GM23248 (cell line): ENCODE measurements at regions not wholly inside any gene's neighbourhood (a gene's known extent, or its start where the extent isn't known, plus 50 kb on each side); places are given as distances from the start of the nearest gene placed in this dataset.

Experiments
- DNase-seq: peaks from one replicate; pipeline ENCODE4 v3.0.0-alpha.2; 2015
- H2AFZ ChIP-seq: fragments of 200-600 bp; sonication (generic); 2 replicates; pipeline ENCODE4 v1.6.1; 2016; ENCODE audit warnings: antibody characterized with exemption
- H3F3A ChIP-seq: fragments of 200-600 bp; sonication (generic); 2 replicates; pipeline ENCODE4 v1.6.1; 2016; ENCODE audit warnings: mild to moderate bottlenecking, antibody characterized with exemption, mixed run types; ENCODE audit not compliant: insufficient read depth
- H3K27ac ChIP-seq: fragments of 200-600 bp; sonication (generic); 2 replicates; pipeline ENCODE4 v1.5.1; 2016; ENCODE audit warnings: mild to moderate bottlenecking
- H3K27me3 ChIP-seq: fragments of 200-600 bp; sonication (generic); replicated peaks from 2 replicates; pipeline ENCODE4 v1.6.1; 2016; ENCODE audit warnings: mild to moderate bottlenecking; ENCODE audit not compliant: insufficient read depth
- H3K36me3 ChIP-seq: fragments of 200-600 bp; sonication (generic); 2 replicates; pipeline ENCODE4 v1.6.1; 2016; ENCODE audit warnings: low read depth, mild to moderate bottlenecking
- H3K4me1 ChIP-seq: fragments of 200-600 bp; sonication (generic); 2 replicates; pipeline ENCODE4 v1.6.1; 2016; ENCODE audit warnings: mild to moderate bottlenecking; ENCODE audit not compliant: insufficient read depth
- H3K4me2 ChIP-seq: fragments of 200-600 bp; sonication (generic); one replicate; pipeline ENCODE4 v1.6.1; 2016; ENCODE audit warnings: mild to moderate bottlenecking; ENCODE audit not compliant: unreplicated experiment
- H3K4me3 ChIP-seq: fragments of 200-600 bp; sonication (generic); 2 replicates; pipeline ENCODE4 v1.5.1; 2016; ENCODE audit warnings: mild to moderate bottlenecking
- H3K79me2 ChIP-seq: fragments of 200-600 bp; sonication (generic); 2 replicates; pipeline ENCODE4 v1.6.1; 2016; ENCODE audit warnings: mild to moderate bottlenecking; ENCODE audit not compliant: insufficient read depth
- H3K9ac ChIP-seq: fragments of 200-600 bp; sonication (generic); 2 replicates; pipeline ENCODE4 v1.6.1; 2016; ENCODE audit warnings: mild to moderate bottlenecking
- H3K9me2 ChIP-seq: fragments of 200-600 bp; sonication (generic); 2 replicates; pipeline ENCODE4 v1.6.1; 2016; ENCODE audit warnings: mixed run types, mild to moderate bottlenecking, moderate library complexity; ENCODE audit not compliant: insufficient read depth
- H3K9me3 ChIP-seq: fragments of 200-600 bp; sonication (generic); one replicate; pipeline ENCODE4 v1.6.1; 2017; ENCODE audit warnings: low read depth
- H4K20me1 ChIP-seq: fragments of 200-600 bp; sonication (generic); 2 replicates; pipeline ENCODE4 v1.6.0; 2016; ENCODE audit not compliant: insufficient read depth
- EZH2 ChIP-seq: fragments of 200-600 bp; sonication (generic); IDR thresholded peaks from 2 replicates; pipeline ENCODE4 v1.6.1; 2018; ENCODE audit warnings: antibody characterized with exemption, mild to moderate bottlenecking; ENCODE audit not compliant: insufficient read depth, poor library complexity, severe bottlenecking
- EZH2phosphoT487 ChIP-seq: fragments of 200-600 bp; sonication (generic); IDR thresholded peaks from 2 replicates; pipeline ENCODE4 v1.6.1; 2018; ENCODE audit warnings: antibody characterized with exemption, moderate library complexity, mild to moderate bottlenecking, low read depth; ENCODE audit not compliant: insufficient read depth
- WGBS, 2 experiments: methylation state at CpG; one replicate each; pipeline ENCODE4 v1.1.6; 2015 to 2017; ENCODE audit warnings: low lambda C conversion rate in 2 of 2, low coverage in 1 of 2; ENCODE audit errors: missing lambda C conversion rate in 2 of 2; 5-methylcytosine and 5-hydroxymethylcytosine counted together
- in situ Hi-C: fragments of 300-500 bp; cut with MboI; formaldehyde crosslinking; loops from 2 replicates; pipeline ENCODE4 v1.15.0; 2020

DNA sequence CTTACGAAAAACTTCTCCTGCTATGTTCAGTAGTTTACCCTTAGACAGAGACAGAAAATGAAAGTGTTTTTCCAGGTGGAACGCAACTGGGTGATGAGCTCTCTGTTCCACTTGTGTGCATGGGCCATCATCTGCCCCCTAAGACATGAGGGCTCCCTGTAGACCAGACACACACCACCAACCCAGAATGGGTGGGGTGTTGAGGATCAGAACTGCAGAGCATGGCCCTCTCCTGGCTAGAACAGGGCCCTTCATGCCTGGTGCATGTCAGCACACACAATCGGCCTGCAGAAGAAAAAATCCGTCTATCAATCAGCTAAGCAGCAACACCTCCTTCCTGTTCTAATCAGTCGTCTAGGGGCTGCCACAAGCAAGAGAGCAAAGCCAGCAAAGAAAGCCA is 186.2 kb upstream of the INHBA start:
- no peaks in the 10 kb centered on the region for H3K9me2 ChIP-seq
- no peak overlapping the region for H2AFZ ChIP-seq
- H3K79me2 ChIP-seq: no peaks in the 10 kb centered on the region
- H3K9me3 ChIP-seq: no peaks in the 10 kb centered on the region
- peaks cover 51% of the 10 kb centered on the region for H3K4me1 ChIP-seq
- DNase-seq: no peak
- no peaks in the 10 kb centered on the region for H3K36me3 ChIP-seq
- 95 to 97% methylated on average over 5 of the region's 5 CpGs for WGBS, 2 experiments
- H3F3A ChIP-seq: peaks cover 27% of the 10 kb centered on the region
- in situ Hi-C loops: no loop called here
- H4K20me1 ChIP-seq: no peaks in the 10 kb centered on the region
- H3K9ac ChIP-seq: no peak overlapping the region
- H3K27ac ChIP-seq: no peak overlapping the region
- no peak overlapping the region for H3K4me3 ChIP-seq
- H3K27me3 ChIP-seq: no peaks in the 10 kb centered on the region
- TF ChIP-seq EZH2 (no peak), EZH2phosphoT487 (no peak)
- no peak overlapping the region for H3K4me2 ChIP-seq

DNA sequence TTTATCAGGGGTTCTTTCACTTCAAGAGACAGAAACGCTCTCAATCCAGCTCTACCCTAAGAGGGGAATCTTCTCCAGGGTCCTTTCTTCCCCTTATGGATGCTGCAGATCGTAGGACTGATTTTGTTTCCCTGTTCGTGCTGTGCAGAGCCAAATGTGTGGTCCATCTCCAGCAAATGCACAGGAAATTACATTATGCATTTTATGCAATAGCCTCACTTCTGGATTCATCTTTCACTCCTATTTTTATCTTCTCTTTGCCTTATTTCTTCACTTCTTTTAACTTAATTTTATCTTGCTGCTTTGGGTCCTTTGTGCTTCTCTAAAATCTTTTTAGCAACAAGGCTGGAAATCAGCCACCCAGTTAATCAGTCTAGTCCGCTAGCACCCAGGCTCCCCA is 184.5 kb upstream of the INHBA start:
- H3K9me2 ChIP-seq: no peaks in the 10 kb centered on the region
- peak overlapping the region; percentile 77 for H3K9ac ChIP-seq
- H2AFZ ChIP-seq: peak overlapping the region; percentile 30; the same call in 1 of the 2 replicates
- in situ Hi-C loops: no loop called here
- 92 to 94% methylated on average over 4 of the region's 4 CpGs for WGBS, 2 experiments
- H3K4me1 ChIP-seq: peaks cover 52% of the 10 kb centered on the region
- H3K4me2 ChIP-seq: peak overlapping the region; percentile 58
- H4K20me1 ChIP-seq: no peaks in the 10 kb centered on the region
- DNase-seq: peak; percentile 15
- H3K27me3 ChIP-seq: no peaks in the 10 kb centered on the region
- H3K4me3 ChIP-seq: no peak overlapping the region
- no peaks in the 10 kb centered on the region for H3K9me3 ChIP-seq
- no peaks in the 10 kb centered on the region for H3K36me3 ChIP-seq
- peak overlapping the region; percentile 91 for H3K27ac ChIP-seq
- TF ChIP-seq EZH2phosphoT487: no peak
- no peak for TF ChIP-seq EZH2
- peaks cover 33% of the 10 kb centered on the region for H3F3A ChIP-seq
- H3K79me2 ChIP-seq: no peaks in the 10 kb centered on the region

DNA sequence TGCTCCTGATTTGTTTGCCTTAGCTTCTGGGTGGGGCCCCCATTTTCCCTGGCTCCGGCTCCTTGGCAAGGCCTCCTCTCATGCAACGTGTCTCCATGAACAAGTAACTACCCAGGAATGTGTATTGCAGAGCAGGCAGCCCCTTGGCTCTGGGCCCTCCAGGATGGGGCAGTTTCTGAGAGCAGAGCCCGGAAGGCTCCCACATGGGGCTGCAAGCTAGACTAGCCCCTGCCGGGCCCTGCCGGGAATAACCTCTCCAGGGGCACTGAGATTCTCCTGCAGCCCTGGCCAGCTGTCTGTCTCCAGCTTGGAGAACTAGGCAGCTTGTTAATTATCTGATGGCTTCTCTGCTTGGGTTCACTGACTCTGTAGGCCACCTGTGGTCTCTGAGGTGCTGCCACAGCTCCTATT is 184.0 kb upstream of the INHBA start:
- Histone ChIP-seq H3K9me3 (no peaks in the 10 kb centered on the region), H3K36me3 (no peaks in the 10 kb centered on the region), H3K79me2 (no peaks in the 10 kb centered on the region), H3K4me2 (peak overlapping the region; percentile 58), H3K27ac (peak overlapping the region; percentile 91), H3K9ac (peak overlapping the region; percentile 77), H3K9me2 (no peaks in the 10 kb centered on the region), H4K20me1 (no peaks in the 10 kb centered on the region), H3K27me3 (no peaks in the 10 kb centered on the region), H3K4me3 (peak overlapping the region; percentile 39), H3F3A (peaks cover 33% of the 10 kb centered on the region), H3K4me1 (peaks cover 52% of the 10 kb centered on the region), H2AFZ (peak overlapping the region; percentile 30)
- in situ Hi-C loops: no loop called here
- TF ChIP-seq EZH2phosphoT487 (no peak), EZH2 (no peak)
- WGBS, 2 experiments: 0% methylated on average over 5 of the region's 5 CpGs
- peak; percentile 98 for DNase-seq

DNA sequence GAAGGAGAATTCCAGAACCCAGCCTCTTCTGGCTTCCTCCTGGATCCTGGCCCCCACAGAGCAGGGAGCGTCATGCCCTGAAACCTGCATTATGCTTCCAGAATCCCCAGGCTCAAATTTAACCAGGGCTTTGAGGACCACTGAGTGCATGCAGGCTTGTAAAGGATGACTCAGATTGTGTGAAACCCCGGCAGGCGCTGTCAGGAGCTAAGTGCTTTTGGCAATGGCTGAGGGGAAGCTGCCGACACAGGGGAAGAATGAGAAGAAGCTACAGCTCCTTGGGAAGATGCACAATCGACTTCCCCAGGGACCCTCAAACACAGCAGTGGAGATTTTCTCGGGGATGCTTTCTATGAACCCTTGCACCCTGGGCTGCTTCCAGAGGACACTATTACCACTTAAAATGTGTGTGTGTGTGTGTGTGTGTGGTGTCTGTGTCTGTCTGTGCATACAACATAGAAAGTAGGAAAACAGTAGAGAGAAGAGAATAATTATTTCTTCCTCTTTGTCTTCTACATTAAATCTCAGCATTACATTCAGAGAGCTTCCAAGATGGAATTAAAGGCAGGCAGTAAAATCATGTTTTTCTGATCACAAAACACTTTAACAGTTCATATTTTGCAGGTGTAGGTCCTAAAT is 183.5 kb upstream of the INHBA start:
- Histone ChIP-seq H3K27me3 (no peaks in the 10 kb centered on the region), H3K4me2 (peak overlapping the region; percentile 58), H3K9me2 (no peaks in the 10 kb centered on the region), H3K9ac (peak overlapping the region; percentile 77), H3K79me2 (no peaks in the 10 kb centered on the region), H3K4me3 (peak overlapping the region; percentile 39), H3K36me3 (no peaks in the 10 kb centered on the region), H2AFZ (peak overlapping the region; percentile 30), H3K9me3 (no peaks in the 10 kb centered on the region), H3K4me1 (peaks cover 48% of the 10 kb centered on the region), H4K20me1 (no peaks in the 10 kb centered on the region), H3F3A (peaks cover 33% of the 10 kb centered on the region), H3K27ac (peak overlapping the region; percentile 91)
- TF ChIP-seq EZH2 (no peak), EZH2phosphoT487 (no peak)
- in situ Hi-C loops: no loop called here
- WGBS, 2 experiments: 0 to 1% methylated on average over 6 of the region's 6 CpGs
- DNase-seq: peak; percentile 95

DNA sequence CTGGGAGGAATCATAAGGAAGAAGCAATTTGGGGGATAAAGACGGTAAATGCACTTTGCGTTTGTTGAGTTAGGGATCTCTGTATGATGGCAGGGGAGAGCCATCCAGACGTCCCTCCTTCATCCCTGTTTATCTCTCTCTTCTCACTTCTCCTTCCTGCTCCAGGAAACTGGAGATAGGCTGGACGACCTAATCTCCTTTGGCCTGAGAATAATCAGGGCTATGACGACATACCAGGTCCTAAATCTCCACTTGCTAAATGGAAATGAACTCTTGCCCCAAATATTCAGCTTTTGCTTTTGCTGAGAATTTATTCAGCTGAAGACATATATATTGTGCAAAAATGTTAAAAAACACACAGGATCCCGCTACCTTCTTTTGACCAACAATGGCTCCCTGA is 182.9 kb upstream of the INHBA start:
- peak; percentile 46 for DNase-seq
- no peaks in the 10 kb centered on the region for H3K79me2 ChIP-seq
- no peaks in the 10 kb centered on the region for H3K36me3 ChIP-seq
- H3K9me3 ChIP-seq: no peaks in the 10 kb centered on the region
- in situ Hi-C loops: no loop called here
- peaks cover 41% of the 10 kb centered on the region for H3K4me1 ChIP-seq
- H3K27ac ChIP-seq: peak overlapping the region; percentile 91
- H3K9me2 ChIP-seq: no peaks in the 10 kb centered on the region
- peaks cover 33% of the 10 kb centered on the region for H3F3A ChIP-seq
- H4K20me1 ChIP-seq: no peaks in the 10 kb centered on the region
- H3K4me2 ChIP-seq: peak overlapping the region; percentile 58
- 59 to 68% methylated on average over 6 of the region's 6 CpGs for WGBS, 2 experiments
- TF ChIP-seq EZH2phosphoT487 (no peak), EZH2 (no peak)
- H3K4me3 ChIP-seq: peak overlapping the region; percentile 39
- H2AFZ ChIP-seq: no peak overlapping the region; the same call in 1 of the 2 replicates
- H3K9ac ChIP-seq: peak overlapping the region; percentile 77
- H3K27me3 ChIP-seq: no peaks in the 10 kb centered on the region
